Panc1 (cell line): ENCODE measurements at regions not wholly inside any gene's neighbourhood (a gene's known extent, or its start where the extent isn't known, plus 50 kb on each side); places are given as distances from the start of the nearest gene placed in this dataset.

ENCODE experiments used
- CTCF ChIP-seq: fragments of 450-650 bp; IDR thresholded peaks from 2 replicates; pipeline ENCODE4 v1.5.1; 2017; ENCODE audit warnings: mild to moderate bottlenecking
- REST ChIP-seq, 2 experiments: IDR thresholded peaks; 2 replicates each; pipeline ENCODE4 v1.6.1; 2011 to 2012; ENCODE audit warnings: low read depth in 2 of 2, control low read depth in 1 of 2, low read length in 1 of 2, mild to moderate bottlenecking in 1 of 2, moderate library complexity in 1 of 2; ENCODE audit not compliant: insufficient read depth in 1 of 2
- TCF7L2 ChIP-seq: IDR thresholded peaks from 2 replicates; pipeline ENCODE4 v1.6.1; 2011; ENCODE audit warnings: mild to moderate bottlenecking, low read depth, low read length, inconsistent platforms

DNA sequence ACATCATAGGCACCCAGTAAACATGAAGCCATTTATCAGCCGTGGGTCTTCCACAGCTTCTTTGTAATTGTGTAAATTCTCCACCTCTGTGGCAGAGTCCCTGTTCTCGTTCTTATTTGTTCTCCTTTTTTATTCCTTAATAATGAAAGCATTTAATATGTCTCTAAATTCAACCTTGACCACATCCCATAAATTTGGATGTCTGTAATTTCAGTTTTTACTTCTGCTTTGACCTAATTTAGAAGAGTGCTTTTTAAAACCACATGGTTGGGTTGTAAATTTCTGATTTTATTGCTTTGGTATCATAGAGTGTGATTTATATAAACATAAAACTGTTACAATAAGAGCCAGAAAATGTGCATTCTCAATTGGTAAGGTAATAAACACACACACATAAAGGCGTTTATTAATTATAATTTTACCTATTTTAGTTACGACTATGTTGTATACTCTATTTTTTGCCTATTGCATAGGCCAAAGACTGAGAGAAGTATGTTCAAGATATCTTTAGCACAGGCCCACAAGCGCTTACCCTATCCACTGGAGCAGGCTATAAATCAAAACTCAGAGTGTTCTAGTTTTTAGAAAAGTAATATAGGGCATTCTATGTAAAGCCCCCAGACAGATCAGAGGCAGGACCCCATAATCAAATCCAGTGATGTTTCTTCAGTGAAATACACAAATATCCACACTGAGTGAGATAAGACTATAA is 58.0 kb upstream of the CCND1 start:
- TF ChIP-seq CTCF (no peak), TCF7L2 (no peak), REST (IDR thresholded peaks at IDR 0.05; ENCODE audit: insufficient read depth in 1 of 2, low read depth in 2 of 2, low read length in 1 of 2) (no peak)
